Endodermal cell (in vitro differentiated cells): ENCODE measurements at regions not wholly inside any gene's neighbourhood (a gene's known extent, or its start where the extent isn't known, plus 50 kb on each side); places are given as distances from the start of the nearest gene placed in this dataset.
"Not testable (repeated sequence)": the region's sequence is repeated elsewhere in the genome, so short reads cannot be mapped to it uniquely, and the experiment has no call there.

Experiments
- DNase-seq: peaks from one replicate; pipeline ENCODE4 v3.0.0-alpha.2; 2017
- H3K27ac ChIP-seq: 2 replicates; pipeline ENCODE4 v1.5.1; 2013; ENCODE audit warnings: mild to moderate bottlenecking, low read depth, low read length, moderate library complexity
- H3K27me3 ChIP-seq: 2 replicates; pipeline ENCODE4 v1.6.1; 2013; ENCODE audit warnings: mild to moderate bottlenecking, low read length, moderate library complexity; ENCODE audit not compliant: insufficient read depth, control insufficient read depth, poor library complexity, severe bottlenecking
- H3K36me3 ChIP-seq: 2 replicates; pipeline ENCODE4 v1.7.0; 2013; ENCODE audit warnings: mild to moderate bottlenecking, low read length, moderate library complexity; ENCODE audit not compliant: control insufficient read depth, insufficient read depth
- H3K4me1 ChIP-seq: one replicate; pipeline ENCODE4 v1.7.0; 2013; ENCODE audit warnings: low read length; ENCODE audit not compliant: control insufficient read depth, insufficient read depth
- H3K4me3 ChIP-seq: 2 replicates; pipeline ENCODE4 v1.5.1; 2013; ENCODE audit warnings: mild to moderate bottlenecking, low read length, moderate library complexity
- H3K9ac ChIP-seq: 2 replicates; pipeline ENCODE4 v1.6.1; 2013; ENCODE audit warnings: mild to moderate bottlenecking, low read length, moderate library complexity; ENCODE audit not compliant: poor library complexity, severe bottlenecking; ENCODE audit errors: extremely low read depth
- H3K9me3 ChIP-seq: 2 replicates; pipeline ENCODE4 v1.6.1; 2013; ENCODE audit warnings: mild to moderate bottlenecking, low read length, moderate library complexity; ENCODE audit not compliant: control insufficient read depth
- H3K27ac Mint-ChIP-seq: 2 replicates; pipeline ENCODE4 v1.8.0; 2020; ENCODE audit warnings: mixed read lengths
- H3K27me3 Mint-ChIP-seq: 2 replicates; pipeline ENCODE4 v1.8.0; 2021; ENCODE audit warnings: mild to moderate bottlenecking, mixed read lengths; ENCODE audit not compliant: insufficient read depth
- H3K36me3 Mint-ChIP-seq: 2 replicates; pipeline ENCODE4 v1.8.0; 2020; ENCODE audit warnings: low read depth, mixed read lengths
- H3K4me1 Mint-ChIP-seq: 2 replicates; pipeline ENCODE4 v1.8.0; 2020; ENCODE audit warnings: mixed read lengths
- H3K4me3 Mint-ChIP-seq: 2 replicates; pipeline ENCODE4 v1.8.0; 2020; ENCODE audit warnings: mild to moderate bottlenecking, moderate library complexity, mixed read lengths
- H3K9me3 Mint-ChIP-seq: 2 replicates; pipeline ENCODE4 v1.8.0; 2020; ENCODE audit warnings: mild to moderate bottlenecking, mixed read lengths
- CTCF ChIP-seq: fragments of 200-600 bp; sonication (generic); conservative IDR thresholded peaks from 2 replicates; pipeline ENCODE4 v1.5.0; 2021; ENCODE audit warnings: antibody characterized with exemption, mild to moderate bottlenecking
- WGBS, 2 experiments: methylation state at CpG; one replicate each; pipeline versions ENCODE4 v1.1.5 to v1.1.7; 2013; ENCODE audit warnings: missing lambda C conversion rate in 2 of 2, mixed read lengths in 1 of 2; ENCODE audit not compliant: insufficient coverage in 1 of 2, insufficient read length in 1 of 2; 5-methylcytosine and 5-hydroxymethylcytosine counted together

- H3K9ac ChIP-seq: no peak overlapping the region
- no peaks in the 10 kb centered on the region for H3K4me1 Mint-ChIP-seq
- H3K27me3 Mint-ChIP-seq: peaks cover 2% of the 10 kb centered on the region
- no peak overlapping the region for H3K27ac ChIP-seq
- 96 to 98% methylated on average over 12 to 19 of the region's 19 CpGs for WGBS, 2 experiments
- H3K27me3 ChIP-seq: no peaks in the 10 kb centered on the region
- peaks cover 37% of the 10 kb centered on the region for H3K9me3 Mint-ChIP-seq
- no peak overlapping the region for H3K4me3 ChIP-seq
- H3K36me3 ChIP-seq: no peaks in the 10 kb centered on the region
- no peak overlapping the region for H3K4me3 Mint-ChIP-seq
- DNase-seq: no peak
- TF ChIP-seq CTCF: no peak
- H3K27ac Mint-ChIP-seq: no peak overlapping the region
- no peaks in the 10 kb centered on the region for H3K9me3 ChIP-seq
- H3K4me1 ChIP-seq: no peaks in the 10 kb centered on the region
- no peaks in the 10 kb centered on the region for H3K36me3 Mint-ChIP-seq
Measured at GRCh38 chr11:101241160-101241795, 111.7 kb upstream of the PGR start.

GRCh38 chr11:101231207-101231834 lies 101.7 kb upstream of the PGR start:
- H3K36me3 ChIP-seq, H3K4me1 ChIP-seq, H3K4me3 Mint-ChIP-seq, H3K4me1 Mint-ChIP-seq, H3K9me3 ChIP-seq, H3K4me3 ChIP-seq, H3K27me3 ChIP-seq, H3K9ac ChIP-seq, H3K27me3 Mint-ChIP-seq, DNase-seq, H3K36me3 Mint-ChIP-seq, H3K27ac Mint-ChIP-seq, H3K27ac ChIP-seq: not testable (repeated sequence)
- WGBS, 2 experiments: 88 to 100% methylated on average over 1 to 15 of the region's 16 CpGs
- peaks cover 52% of the 10 kb centered on the region for H3K9me3 Mint-ChIP-seq

GRCh38 chr11:101226617-101227016 lies 97.0 kb upstream of the PGR start:
- Mint-ChIP-seq H3K27me3 (no peaks in the 10 kb centered on the region), H3K4me3 (no peak overlapping the region), H3K4me1 (no peaks in the 10 kb centered on the region), H3K9me3 (peaks cover 63% of the 10 kb centered on the region), H3K27ac (no peak overlapping the region), H3K36me3 (no peaks in the 10 kb centered on the region)
- Histone ChIP-seq H3K27me3 (no peaks in the 10 kb centered on the region), H3K4me1 (no peaks in the 10 kb centered on the region), H3K4me3 (no peak overlapping the region), H3K36me3 (no peaks in the 10 kb centered on the region), H3K9me3 (peaks cover 10% of the 10 kb centered on the region), H3K9ac (no peak overlapping the region), H3K27ac (no peak overlapping the region)
- WGBS, 2 experiments: 92 to 100% methylated on average over 3 to 5 of the region's 5 CpGs
- no peak for TF ChIP-seq CTCF
- no peak for DNase-seq
